ENCODE measurements at regions not wholly inside any gene's neighbourhood (a gene's known extent, or its start where the extent isn't known, plus 50 kb on each side); places are given as distances from the start of the nearest gene placed in this dataset.

DNA sequence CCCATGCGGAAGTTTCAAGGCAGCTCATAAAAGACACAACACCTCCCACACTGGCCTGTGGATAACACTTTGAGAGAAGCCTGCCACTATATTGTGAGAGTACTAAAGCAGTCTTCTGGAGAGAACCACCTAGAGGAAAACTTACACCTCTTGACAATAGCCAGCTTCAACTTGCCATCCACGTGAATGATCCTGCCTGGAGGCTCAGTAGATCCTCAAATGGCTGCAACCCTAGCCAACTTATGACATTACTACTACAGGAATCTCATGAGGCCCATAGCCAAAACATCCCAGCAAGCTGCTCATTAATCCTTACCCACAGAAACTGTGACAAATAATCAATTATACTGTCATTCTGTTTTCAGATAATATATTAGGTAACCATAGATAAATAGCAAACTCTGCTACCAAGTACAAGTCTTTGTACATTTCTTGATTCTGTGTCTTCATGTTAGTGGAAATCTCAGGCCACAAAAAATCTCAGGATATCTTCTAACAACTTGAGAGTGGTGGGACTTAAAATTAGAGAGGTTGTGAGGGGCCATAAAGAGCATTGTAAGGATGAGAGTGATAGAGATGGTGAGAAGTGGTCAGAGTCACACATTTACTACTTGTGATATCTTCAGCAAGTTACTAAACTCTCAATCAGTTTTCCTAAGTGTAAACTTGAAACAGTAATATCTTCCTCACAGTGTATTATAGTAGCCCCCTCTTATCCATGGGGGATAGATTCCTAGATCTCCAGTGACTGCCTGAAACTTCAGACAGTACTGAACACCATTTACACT, 368.0 kb downstream of the C12orf50 start:
- H3K36me3 ChIP-seq (ENCODE audit: control insufficient read depth in 1 of 2, insufficient read depth in 2 of 2, low read length in 2 of 2): no peaks in the 10 kb centered on the region
- no peaks in the 10 kb centered on the region for H3K9me3 ChIP-seq (ENCODE audit: control insufficient read depth in 1 of 2, low read length in 2 of 2)
- H3K4me1 ChIP-seq (ENCODE audit: control insufficient read depth in 1 of 2, insufficient read depth in 2 of 2, low read length in 2 of 2): peaks cover 6% of the 10 kb centered on the region in 2 donors
- H3K27ac ChIP-seq (ENCODE audit: low read depth, low read length): no peak overlapping the region
- peak overlapping the region; percentile 49 to 70 for H3K4me3 ChIP-seq (ENCODE audit: low read depth in 1 of 2, low read length in 2 of 2)
- no peak overlapping the region for H3K9ac ChIP-seq (ENCODE audit: low read depth in 1 of 2, low read length in 2 of 2)
- no peaks in the 10 kb centered on the region for H3K27me3 ChIP-seq (ENCODE audit: control insufficient read depth in 1 of 2, insufficient read depth in 2 of 2, low read length in 2 of 2)

GRCh38 chr12:87660291-87660690, 368.9 kb downstream of the C12orf50 start:
- no peaks in the 10 kb centered on the region for H3K27me3 ChIP-seq (ENCODE audit: control insufficient read depth in 1 of 2, insufficient read depth in 2 of 2, low read length in 2 of 2)
- H3K9me3 ChIP-seq (ENCODE audit: control insufficient read depth in 1 of 2, low read length in 2 of 2): no peaks in the 10 kb centered on the region
- no peak overlapping the region for H3K4me3 ChIP-seq (ENCODE audit: low read depth in 1 of 2, low read length in 2 of 2)
- H3K9ac ChIP-seq (ENCODE audit: low read depth in 1 of 2, low read length in 2 of 2): no peak overlapping the region
- peaks cover 6% of the 10 kb centered on the region in 2 donors for H3K4me1 ChIP-seq (ENCODE audit: control insufficient read depth in 1 of 2, insufficient read depth in 2 of 2, low read length in 2 of 2)
- no peak overlapping the region for H3K27ac ChIP-seq (ENCODE audit: low read depth, low read length)
- H3K36me3 ChIP-seq (ENCODE audit: control insufficient read depth in 1 of 2, insufficient read depth in 2 of 2, low read length in 2 of 2): no peaks in the 10 kb centered on the region

DNA sequence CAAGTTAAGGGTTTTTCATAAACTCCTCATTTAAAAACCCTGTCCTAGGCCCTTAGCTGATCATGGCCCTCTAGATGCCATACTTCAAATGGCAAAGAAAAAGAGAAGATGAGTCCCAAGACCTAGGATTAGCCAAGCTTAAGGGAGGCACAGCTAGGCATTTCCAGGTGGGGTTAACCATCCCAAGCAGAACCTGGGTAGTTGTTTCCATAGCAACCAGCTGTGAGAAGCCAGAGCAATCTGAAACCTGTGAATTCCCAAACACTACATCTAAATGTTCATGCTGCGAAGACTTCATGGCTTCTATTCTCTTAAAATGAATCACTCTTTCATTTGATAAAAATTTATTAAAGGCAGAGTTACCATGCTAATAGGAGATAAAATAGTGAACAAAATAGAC, 372.9 kb downstream of the C12orf50 start:
- H3K4me3 ChIP-seq (ENCODE audit: low read depth in 1 of 2, low read length in 2 of 2): no peak overlapping the region
- no peak overlapping the region for H3K9ac ChIP-seq (ENCODE audit: low read depth in 1 of 2, low read length in 2 of 2)
- no peaks in the 10 kb centered on the region for H3K9me3 ChIP-seq (ENCODE audit: control insufficient read depth in 1 of 2, low read length in 2 of 2)
- no peak overlapping the region for H3K27ac ChIP-seq (ENCODE audit: low read depth, low read length)
- no peaks in the 10 kb centered on the region for H3K27me3 ChIP-seq (ENCODE audit: control insufficient read depth in 1 of 2, insufficient read depth in 2 of 2, low read length in 2 of 2)
- H3K4me1 ChIP-seq (ENCODE audit: control insufficient read depth in 1 of 2, insufficient read depth in 2 of 2, low read length in 2 of 2): peaks cover 0 to under 1% of the 10 kb centered on the region in 2 donors
- no peaks in the 10 kb centered on the region for H3K36me3 ChIP-seq (ENCODE audit: control insufficient read depth in 1 of 2, insufficient read depth in 2 of 2, low read length in 2 of 2)

GRCh38 chr12:87651670-87652425, 377.4 kb downstream of the C12orf50 start:
- Histone ChIP-seq H3K27me3 (ENCODE audit: control insufficient read depth in 1 of 2, insufficient read depth in 2 of 2, low read length in 2 of 2) (no peaks in the 10 kb centered on the region), H3K36me3 (ENCODE audit: control insufficient read depth in 1 of 2, insufficient read depth in 2 of 2, low read length in 2 of 2) (no peaks in the 10 kb centered on the region)

GRCh38 chr12:87642245-87642644, 387.0 kb downstream of the C12orf50 start:
- Histone ChIP-seq H3K27me3 (ENCODE audit: control insufficient read depth in 1 of 2, insufficient read depth in 2 of 2, low read length in 2 of 2) (no peaks in the 10 kb centered on the region), H3K4me1 (ENCODE audit: control insufficient read depth in 1 of 2, insufficient read depth in 2 of 2, low read length in 2 of 2) (no peaks in the 10 kb centered on the region), H3K4me3 (ENCODE audit: low read depth in 1 of 2, low read length in 2 of 2) (no peak overlapping the region), H3K27ac (ENCODE audit: low read depth, low read length) (no peak overlapping the region), H3K36me3 (ENCODE audit: control insufficient read depth in 1 of 2, insufficient read depth in 2 of 2, low read length in 2 of 2) (no peaks in the 10 kb centered on the region), H3K9me3 (ENCODE audit: control insufficient read depth in 1 of 2, low read length in 2 of 2) (no peaks in the 10 kb centered on the region), H3K9ac (ENCODE audit: low read depth in 1 of 2, low read length in 2 of 2) (no peak overlapping the region)

More at GRCh38 chr12:87651670-87652425, 377.4 kb downstream of the C12orf50 start:
- H3K9ac ChIP-seq (ENCODE audit: low read depth in 1 of 2, low read length in 2 of 2): no peak overlapping the region
- no peaks in the 10 kb centered on the region for H3K9me3 ChIP-seq (ENCODE audit: control insufficient read depth in 1 of 2, low read length in 2 of 2)
- no peaks in the 10 kb centered on the region for H3K4me1 ChIP-seq (ENCODE audit: control insufficient read depth in 1 of 2, insufficient read depth in 2 of 2, low read length in 2 of 2)
- no peak overlapping the region for H3K4me3 ChIP-seq (ENCODE audit: low read depth in 1 of 2, low read length in 2 of 2)
- no peak overlapping the region for H3K27ac ChIP-seq (ENCODE audit: low read depth, low read length)

DNA sequence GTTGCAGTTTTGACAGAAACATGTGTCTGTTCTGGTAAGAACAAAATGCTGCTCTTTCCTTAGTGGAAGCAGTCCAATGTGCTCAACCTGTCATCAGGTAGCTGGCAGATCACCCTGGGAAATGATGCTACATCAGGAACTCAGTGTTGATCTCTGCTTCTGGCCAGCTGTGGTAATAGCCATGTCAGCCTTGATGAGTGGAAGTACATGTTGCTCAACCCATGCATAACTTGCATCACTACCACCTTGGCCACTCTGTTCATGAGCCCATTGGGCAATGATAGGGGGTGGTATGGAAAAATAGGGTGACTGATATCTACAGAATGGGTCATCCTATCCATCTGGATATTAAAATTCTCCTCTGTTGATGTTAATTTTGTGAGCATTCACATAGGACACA, 411.0 kb downstream of the C12orf50 start:
- Histone ChIP-seq H3K4me1 (ENCODE audit: control insufficient read depth in 1 of 2, insufficient read depth in 2 of 2, low read length in 2 of 2) (no peaks in the 10 kb centered on the region), H3K4me3 (ENCODE audit: low read depth in 1 of 2, low read length in 2 of 2) (no peak overlapping the region), H3K9me3 (ENCODE audit: control insufficient read depth in 1 of 2, low read length in 2 of 2) (no peaks in the 10 kb centered on the region), H3K9ac (ENCODE audit: low read depth in 1 of 2, low read length in 2 of 2) (no peak overlapping the region), H3K27me3 (ENCODE audit: control insufficient read depth in 1 of 2, insufficient read depth in 2 of 2, low read length in 2 of 2) (no peaks in the 10 kb centered on the region), H3K36me3 (ENCODE audit: control insufficient read depth in 1 of 2, insufficient read depth in 2 of 2, low read length in 2 of 2) (no peaks in the 10 kb centered on the region), H3K27ac (ENCODE audit: low read depth, low read length) (no peak overlapping the region)

GRCh38 chr12:87612996-87613395, 416.2 kb downstream of the C12orf50 start:
- Histone ChIP-seq H3K9me3 (ENCODE audit: control insufficient read depth in 1 of 2, low read length in 2 of 2) (no peaks in the 10 kb centered on the region), H3K9ac (ENCODE audit: low read depth in 1 of 2, low read length in 2 of 2) (no peak overlapping the region), H3K36me3 (ENCODE audit: control insufficient read depth in 1 of 2, insufficient read depth in 2 of 2, low read length in 2 of 2) (no peaks in the 10 kb centered on the region), H3K27ac (ENCODE audit: low read depth, low read length) (no peak overlapping the region), H3K27me3 (ENCODE audit: control insufficient read depth in 1 of 2, insufficient read depth in 2 of 2, low read length in 2 of 2) (no peaks in the 10 kb centered on the region), H3K4me3 (ENCODE audit: low read depth in 1 of 2, low read length in 2 of 2) (no peak overlapping the region), H3K4me1 (ENCODE audit: control insufficient read depth in 1 of 2, insufficient read depth in 2 of 2, low read length in 2 of 2) (no peaks in the 10 kb centered on the region)

DNA sequence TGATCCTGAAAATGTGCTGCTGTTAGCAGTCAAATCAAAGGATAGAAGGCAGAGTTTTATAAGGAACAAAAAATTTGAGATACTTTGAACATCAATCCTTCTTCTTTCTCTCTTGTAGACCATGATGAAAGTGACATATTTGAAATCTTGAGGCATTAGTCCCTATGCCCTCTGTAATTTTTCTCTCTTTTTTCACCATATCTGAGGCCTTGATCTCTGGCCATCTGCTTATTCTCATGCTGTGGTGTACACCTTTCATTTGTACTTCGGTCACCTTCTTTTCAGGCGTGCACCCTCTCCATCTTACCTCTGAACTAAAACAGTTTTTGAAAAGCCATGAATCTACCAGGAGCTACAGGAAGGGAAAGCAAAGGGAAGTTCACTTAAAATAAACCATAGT, 420.9 kb downstream of the C12orf50 start:
- H3K27ac ChIP-seq (ENCODE audit: low read depth, low read length): no peak overlapping the region

GRCh38 chr12:87603727-87604126, 425.5 kb downstream of the C12orf50 start:
- H3K9ac ChIP-seq (ENCODE audit: low read depth in 1 of 2, low read length in 2 of 2): no peak overlapping the region
- H3K36me3 ChIP-seq (ENCODE audit: control insufficient read depth in 1 of 2, insufficient read depth in 2 of 2, low read length in 2 of 2): no peaks in the 10 kb centered on the region
- peaks cover 0 to 4% of the 10 kb centered on the region in 2 donors for H3K9me3 ChIP-seq (ENCODE audit: control insufficient read depth in 1 of 2, low read length in 2 of 2)
- H3K4me1 ChIP-seq (ENCODE audit: control insufficient read depth in 1 of 2, insufficient read depth in 2 of 2, low read length in 2 of 2): no peaks in the 10 kb centered on the region
- no peak overlapping the region for H3K27ac ChIP-seq (ENCODE audit: low read depth, low read length)
- no peaks in the 10 kb centered on the region for H3K27me3 ChIP-seq (ENCODE audit: control insufficient read depth in 1 of 2, insufficient read depth in 2 of 2, low read length in 2 of 2)
- H3K4me3 ChIP-seq (ENCODE audit: low read depth in 1 of 2, low read length in 2 of 2): no peak overlapping the region

More for the DNA sequence above, 420.9 kb downstream of the C12orf50 start:
- peaks cover 0 to 4% of the 10 kb centered on the region in 2 donors for H3K9me3 ChIP-seq (ENCODE audit: control insufficient read depth in 1 of 2, low read length in 2 of 2)
- no peaks in the 10 kb centered on the region for H3K36me3 ChIP-seq (ENCODE audit: control insufficient read depth in 1 of 2, insufficient read depth in 2 of 2, low read length in 2 of 2)
- H3K27me3 ChIP-seq (ENCODE audit: control insufficient read depth in 1 of 2, insufficient read depth in 2 of 2, low read length in 2 of 2): no peaks in the 10 kb centered on the region
- H3K4me3 ChIP-seq (ENCODE audit: low read depth in 1 of 2, low read length in 2 of 2): no peak overlapping the region
- H3K4me1 ChIP-seq (ENCODE audit: control insufficient read depth in 1 of 2, insufficient read depth in 2 of 2, low read length in 2 of 2): no peaks in the 10 kb centered on the region
- no peak overlapping the region for H3K9ac ChIP-seq (ENCODE audit: low read depth in 1 of 2, low read length in 2 of 2)

GRCh38 chr12:87599459-87599858, 429.7 kb downstream of the C12orf50 start:
- Histone ChIP-seq H3K9me3 (ENCODE audit: control insufficient read depth in 1 of 2, low read length in 2 of 2) (peaks cover 0 to 4% of the 10 kb centered on the region in 2 donors), H3K9ac (ENCODE audit: low read depth in 1 of 2, low read length in 2 of 2) (no peak overlapping the region), H3K4me3 (ENCODE audit: low read depth in 1 of 2, low read length in 2 of 2) (no peak overlapping the region), H3K27me3 (ENCODE audit: control insufficient read depth in 1 of 2, insufficient read depth in 2 of 2, low read length in 2 of 2) (no peaks in the 10 kb centered on the region), H3K36me3 (ENCODE audit: control insufficient read depth in 1 of 2, insufficient read depth in 2 of 2, low read length in 2 of 2) (no peaks in the 10 kb centered on the region), H3K27ac (ENCODE audit: low read depth, low read length) (no peak overlapping the region), H3K4me1 (ENCODE audit: control insufficient read depth in 1 of 2, insufficient read depth in 2 of 2, low read length in 2 of 2) (no peaks in the 10 kb centered on the region)
